Smooth muscle cell of the brain vasculature (primary cell): ENCODE measurements at regions not wholly inside any gene's neighbourhood (a gene's known extent, or its start where the extent isn't known, plus 50 kb on each side); places are given as distances from the start of the nearest gene placed in this dataset.

ENCODE experiments used
- DNase-seq: peaks from one replicate; pipeline ENCODE4 v3.0.0-alpha.2; 2012; ENCODE audit warnings: low read depth, low spot score

DNA sequence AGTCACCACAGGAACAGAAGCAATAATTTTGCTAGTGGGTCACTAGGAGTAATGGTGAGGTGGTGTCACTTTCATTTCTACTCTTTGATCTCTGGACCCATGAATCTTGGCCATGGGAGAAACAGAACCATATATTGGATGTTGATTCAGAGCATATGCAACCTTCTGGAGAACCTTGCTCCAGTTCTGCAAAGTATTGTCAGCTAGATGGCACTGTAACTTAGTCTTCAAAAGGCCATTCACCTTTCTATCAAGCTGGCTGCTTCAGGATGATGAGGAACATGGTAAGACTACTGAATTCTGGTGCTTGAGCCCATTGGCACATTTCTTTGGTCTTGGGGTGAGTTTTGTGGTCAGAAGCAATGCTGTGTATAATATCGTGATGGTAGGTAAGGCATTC lies 129.1 kb upstream of the FBN2 start:
- no peak for DNase-seq

DNA sequence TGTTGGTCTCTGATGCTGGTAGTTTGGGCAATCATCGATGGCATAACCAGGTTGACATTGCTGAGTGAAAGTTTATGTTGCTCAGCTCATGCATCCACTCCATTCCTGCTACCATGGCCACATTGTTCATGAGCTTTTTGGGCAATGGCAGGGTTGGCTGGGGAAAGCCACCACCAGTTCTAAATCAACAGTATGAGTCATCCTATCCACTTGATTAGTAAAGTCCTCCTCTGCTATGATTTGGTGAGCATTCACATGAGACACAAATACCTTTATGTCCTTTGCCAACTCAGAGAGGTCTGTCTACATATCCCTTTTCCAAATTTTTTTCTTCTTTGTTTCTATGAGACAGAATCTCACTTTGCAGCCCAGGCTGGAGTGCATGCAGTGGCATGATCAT lies 129.7 kb upstream of the FBN2 start:
- DNase-seq, result no peak

DNA sequence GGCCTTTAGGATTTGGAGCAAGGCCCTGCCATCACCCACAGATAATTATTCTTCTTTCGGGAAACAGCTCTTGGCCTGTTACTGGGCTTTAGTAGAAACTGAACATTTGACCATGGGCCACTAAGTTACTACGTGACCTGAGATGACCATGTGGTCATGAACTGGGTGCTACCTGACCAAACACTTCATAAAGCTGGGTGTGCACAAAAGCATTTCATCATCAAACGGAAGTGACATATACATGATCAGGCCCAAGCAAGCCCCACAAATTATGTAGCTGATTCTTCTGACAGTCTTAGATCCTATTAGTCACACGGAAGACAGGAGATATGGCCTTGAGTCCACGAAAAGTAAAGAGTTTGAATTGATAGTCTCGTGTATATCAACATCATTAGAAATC lies 130.9 kb upstream of the FBN2 start:
- DNase-seq, result no peak

DNA sequence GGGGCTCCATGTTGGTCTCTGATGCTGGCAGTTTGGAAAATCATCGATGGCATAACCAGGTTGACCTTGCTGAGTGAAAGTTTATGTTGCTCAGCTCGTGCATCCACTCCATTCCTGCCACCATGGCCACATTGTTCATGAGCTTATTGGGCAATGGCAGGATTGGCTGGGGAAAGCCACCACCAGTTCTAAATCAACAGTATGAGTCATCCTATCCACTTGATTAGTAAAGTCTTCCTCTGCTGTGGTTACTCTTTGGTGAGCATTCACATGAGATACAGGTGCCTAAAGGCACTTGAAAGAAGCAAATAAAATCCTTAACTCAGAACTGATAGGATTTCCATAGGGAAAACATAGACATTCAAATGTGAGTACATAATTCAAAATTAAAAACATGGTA lies 131.8 kb upstream of the FBN2 start:
- DNase-seq, result no peak

DNA sequence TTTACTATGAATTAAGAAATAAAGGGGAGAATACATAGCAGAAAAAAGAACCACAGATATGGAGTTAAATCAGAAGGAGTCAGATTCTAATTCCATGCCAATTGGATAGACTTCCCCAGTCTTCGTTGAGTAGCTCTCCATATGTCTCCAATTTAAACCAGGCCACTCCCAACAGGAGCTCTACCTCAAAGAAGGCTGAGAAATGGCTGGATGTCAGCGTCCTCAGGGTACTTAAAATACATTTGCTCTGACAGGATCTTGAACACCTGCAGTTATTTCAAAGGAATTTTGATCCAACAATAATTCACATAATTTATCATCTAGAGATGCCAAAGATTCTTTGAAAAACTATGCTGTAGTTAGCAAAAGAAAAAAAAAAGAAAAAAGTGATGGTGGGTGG lies 133.9 kb upstream of the FBN2 start:
- no peak for DNase-seq

DNA sequence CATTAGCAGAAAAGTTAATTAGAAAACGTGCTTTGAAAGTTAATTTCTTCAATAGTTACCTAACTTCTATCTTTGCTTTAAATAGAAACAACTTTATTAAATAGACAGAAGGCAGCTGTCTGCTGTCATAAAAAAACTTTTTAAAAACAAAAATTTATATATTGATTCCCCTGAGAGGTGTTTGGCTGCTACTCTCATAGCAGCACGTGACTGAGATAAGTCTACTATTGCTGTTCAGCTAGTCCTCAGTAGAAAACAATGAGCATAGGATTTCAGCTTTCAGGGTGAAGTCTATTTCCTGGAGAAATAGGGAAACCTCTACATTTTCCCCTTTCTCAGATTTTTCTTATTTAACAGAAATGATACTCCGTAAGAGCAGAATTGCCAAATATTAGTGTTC lies 135.0 kb upstream of the FBN2 start:
- DNase-seq, result no peak

DNA sequence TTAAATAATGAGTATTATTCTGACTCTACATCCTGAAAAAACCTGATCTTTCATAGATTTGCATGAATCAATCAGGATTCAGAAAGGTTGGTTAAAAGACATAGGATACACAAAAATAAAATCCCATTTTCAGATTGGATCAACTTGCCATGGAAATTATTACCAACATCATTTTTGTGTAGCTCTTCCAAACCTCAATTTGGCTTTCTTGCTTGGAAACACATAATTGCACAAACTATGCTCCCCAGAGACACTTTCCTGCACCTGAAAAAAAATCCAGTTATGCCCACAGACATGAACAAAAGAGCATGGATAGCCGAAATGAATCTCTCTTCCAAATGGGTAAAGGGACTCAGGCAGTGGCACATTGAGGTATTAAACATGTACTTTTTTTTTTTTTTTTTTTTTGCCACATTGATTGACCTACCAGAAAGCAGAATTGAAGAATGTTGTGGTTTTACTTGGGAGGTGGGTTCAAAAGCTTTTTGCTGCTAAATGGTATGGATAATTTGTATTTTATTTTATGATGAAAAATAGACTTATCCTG lies 135.4 kb upstream of the FBN2 start:
- no peak for DNase-seq

DNA sequence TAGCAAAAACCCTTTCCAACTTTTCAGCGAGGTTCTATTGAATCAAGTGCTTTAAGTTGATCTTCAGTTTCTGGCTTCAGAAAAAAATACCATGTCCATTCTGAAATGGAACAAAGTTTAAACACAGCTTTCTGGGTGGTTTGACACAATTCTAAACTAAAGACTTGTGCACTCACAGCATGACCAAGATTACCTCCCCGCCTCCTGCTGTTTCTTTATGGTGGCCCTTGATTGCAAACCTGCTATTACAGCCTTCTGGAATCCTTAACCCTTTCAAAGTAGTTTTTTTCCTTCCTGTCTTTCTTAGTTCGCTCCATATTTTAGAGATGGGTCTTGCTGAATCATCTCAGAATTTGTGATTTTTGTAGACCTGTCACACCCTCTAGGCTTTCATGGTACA lies 135.9 kb upstream of the FBN2 start:
- DNase-seq, result no peak

DNA sequence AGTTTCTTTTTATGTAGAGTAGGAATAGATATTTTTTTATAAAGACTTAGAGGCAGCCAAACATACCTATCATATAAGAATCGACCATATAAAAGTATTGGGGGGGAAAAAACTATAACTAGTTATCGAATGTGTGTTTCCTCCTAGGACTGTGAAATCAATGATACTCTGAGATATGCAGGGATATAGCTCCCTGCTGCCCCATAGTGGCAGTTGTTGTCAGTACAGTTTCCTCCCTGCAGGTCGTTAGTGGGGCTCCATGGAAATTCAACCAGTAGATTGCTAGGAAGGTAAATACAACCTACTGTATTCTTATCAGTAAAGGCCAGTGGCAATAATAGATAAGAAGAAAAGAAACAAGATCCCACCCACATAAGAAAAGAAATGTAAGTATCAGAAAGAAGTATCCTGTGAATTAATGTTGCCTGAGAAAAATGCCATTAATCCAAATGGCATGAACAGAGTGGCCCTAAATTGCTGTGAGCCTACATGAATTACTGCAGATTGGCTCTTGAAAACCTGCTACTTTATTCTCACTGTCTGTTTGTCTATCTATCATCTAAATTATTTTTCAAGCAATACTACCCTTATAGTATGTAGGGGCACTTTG lies 136.9 kb upstream of the FBN2 start:
- peak; percentile 12 for DNase-seq

DNA sequence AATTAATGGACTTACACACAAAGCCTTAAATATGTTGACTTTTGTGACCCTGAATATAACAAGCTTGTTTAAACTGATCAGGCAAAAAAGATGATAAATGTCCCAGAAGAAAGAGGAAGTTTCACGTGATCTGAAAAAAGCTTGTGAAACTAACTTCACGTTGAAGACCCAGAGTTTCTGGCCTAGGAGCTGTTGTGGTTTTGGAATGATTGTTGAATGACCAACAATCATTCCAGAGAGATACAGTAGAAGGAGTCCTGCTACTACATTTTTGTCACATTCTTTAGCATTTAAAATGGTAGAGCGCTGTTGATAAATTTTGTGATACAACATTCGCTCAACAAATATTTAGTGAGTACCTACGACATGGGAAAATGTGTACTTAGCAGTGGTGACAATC lies 143.1 kb upstream of the FBN2 start:
- no peak for DNase-seq

DNA sequence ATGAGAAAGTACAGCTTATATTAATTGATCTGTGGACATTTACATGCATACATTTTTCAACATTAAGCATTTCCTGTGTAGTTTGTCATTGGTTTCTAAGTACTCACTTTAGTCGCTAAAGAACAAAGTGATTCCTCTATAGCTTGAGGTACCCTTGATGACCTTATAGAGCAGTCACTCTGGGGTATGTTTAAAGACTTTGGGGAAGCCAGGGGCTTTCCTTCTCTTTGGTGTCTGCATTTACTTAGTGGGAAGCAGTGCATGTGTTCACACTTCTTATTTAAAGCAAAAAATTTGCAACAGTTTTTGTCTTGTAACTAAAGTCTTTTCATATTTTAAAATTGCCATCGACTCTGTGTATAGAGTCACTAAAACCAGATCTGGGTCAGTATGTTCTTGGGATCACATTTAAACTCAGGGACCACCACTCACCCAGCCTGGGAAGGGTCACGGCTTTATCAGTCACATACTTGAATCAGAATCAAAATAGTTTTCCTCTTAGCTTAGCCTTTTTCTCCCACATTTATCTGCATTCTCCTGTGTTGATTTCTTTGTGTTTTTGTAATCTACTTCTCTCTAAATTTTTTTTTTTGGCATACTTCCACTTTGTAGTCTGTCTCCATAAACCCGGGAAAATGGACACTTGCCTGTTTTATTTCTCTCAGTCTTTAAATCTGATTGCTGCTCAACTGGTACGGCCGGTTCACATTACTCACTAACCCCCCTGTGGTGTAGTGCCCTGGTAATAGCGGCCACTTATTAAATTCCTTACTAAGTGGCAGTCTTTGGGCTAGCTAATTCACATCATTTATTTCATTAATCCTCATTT lies 143.9 kb upstream of the FBN2 start:
- peak; percentile 4 for DNase-seq

DNA sequence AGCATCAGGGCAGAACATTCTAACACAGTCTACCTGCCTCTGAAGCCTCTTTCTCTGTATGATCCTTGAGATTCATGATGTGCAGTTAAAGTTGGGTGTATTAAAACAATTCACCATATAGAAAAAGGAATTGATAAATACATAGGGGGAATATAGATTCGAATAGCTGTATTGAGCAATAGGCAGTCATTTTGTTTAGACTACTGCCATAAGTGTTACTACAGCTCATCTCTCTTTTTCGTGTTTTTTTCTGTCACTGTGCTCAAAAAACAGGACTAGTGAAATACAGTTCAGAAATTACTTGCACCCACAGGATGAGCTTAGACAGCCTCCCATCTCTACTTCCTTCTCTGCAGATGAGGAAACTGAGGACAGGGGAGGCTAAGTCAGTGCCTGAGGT lies 144.6 kb upstream of the FBN2 start:
- DNase-seq, result no peak

DNA sequence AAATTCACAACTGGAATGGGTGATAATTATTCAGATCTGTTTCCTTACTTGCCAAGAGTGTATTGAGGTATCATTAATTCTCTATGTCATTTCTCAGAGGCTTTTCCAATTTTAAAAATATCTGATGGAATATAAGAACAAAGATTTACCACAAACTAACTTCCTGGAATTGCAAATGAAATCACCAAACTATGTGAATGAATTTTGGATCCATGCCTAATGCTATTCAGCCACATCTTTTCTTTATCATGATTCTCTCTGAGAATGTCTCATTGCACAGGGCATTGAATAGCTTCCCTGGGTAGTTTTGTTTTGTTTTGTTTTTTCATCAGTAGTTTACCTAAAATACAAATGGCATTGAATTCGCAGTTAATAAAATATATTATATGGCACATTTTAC lies 146.9 kb upstream of the FBN2 start:
- DNase-seq, result no peak

DNA sequence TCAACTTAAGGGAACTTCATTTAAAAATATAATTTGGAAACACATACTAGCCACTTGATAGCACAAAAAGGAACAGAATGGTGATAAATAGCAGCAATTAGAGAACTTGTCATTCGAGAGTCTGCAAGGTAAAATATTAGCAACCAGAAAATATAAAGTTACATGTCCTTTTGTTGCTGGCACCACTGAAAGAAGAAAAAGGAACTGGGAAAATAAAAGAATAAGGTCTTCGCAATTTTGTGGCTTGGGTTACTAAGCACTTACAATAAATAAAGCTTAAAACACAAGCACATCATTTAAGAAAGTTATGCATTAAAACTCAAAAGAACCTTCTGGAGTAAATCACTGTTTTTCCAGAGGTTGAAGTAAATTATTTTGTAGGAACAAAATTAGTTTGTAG lies 149.9 kb upstream of the FBN2 start:
- DNase-seq, result no peak

DNA sequence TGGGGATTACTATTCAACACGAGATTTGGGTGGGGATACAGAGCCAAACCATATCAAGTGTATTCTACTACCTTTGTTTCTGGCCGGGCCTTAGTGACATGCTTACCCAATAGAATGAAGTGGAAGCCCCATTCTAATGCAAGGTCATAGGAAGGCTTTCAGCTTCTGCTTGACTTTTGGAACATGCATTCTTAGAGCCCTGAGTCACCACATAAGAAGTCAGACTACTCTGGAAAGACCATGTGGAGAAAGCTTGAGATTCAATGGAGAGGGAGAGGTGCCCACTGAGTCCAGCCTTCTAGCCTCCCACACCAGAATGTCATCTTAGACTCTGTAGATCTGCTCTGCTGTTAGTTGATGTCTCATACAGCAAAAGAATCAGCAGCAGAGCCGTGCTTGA lies 155.7 kb upstream of the FBN2 start:
- no peak for DNase-seq

DNA sequence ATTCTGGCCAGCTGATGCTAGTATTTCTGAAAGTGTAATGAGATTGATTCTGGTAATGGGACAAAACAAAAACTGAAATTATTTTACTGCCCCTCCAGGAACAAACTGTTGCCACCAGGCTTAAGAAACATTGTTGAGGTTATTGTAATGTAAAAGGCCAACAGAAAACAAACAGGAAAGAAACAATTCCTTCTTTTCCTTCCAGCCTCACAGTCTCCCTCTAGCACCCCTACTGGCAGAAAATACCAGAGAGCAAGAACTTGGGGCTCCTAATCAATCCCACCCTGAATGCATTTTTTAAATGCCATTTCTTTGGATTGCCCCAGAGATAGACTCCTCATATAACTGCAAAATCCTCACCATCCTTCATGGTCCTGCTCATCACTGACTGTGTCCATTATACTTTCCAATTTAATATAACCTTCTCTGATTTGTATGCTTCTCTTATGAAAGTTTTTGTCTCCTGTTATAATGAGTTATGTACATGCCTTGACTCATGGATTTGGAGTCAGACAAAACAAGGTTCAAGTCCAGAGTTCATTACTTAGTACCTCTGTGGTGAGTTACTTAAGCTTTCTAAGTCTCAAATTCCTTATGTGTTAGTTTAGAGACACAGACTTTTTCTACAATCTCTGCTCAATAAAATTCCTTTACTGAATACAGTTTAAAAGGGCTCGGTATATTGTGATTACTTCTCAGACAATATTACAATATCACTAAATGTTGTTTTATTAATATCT lies 157.9 kb upstream of the FBN2 start:
- DNase-seq, result no peak

DNA sequence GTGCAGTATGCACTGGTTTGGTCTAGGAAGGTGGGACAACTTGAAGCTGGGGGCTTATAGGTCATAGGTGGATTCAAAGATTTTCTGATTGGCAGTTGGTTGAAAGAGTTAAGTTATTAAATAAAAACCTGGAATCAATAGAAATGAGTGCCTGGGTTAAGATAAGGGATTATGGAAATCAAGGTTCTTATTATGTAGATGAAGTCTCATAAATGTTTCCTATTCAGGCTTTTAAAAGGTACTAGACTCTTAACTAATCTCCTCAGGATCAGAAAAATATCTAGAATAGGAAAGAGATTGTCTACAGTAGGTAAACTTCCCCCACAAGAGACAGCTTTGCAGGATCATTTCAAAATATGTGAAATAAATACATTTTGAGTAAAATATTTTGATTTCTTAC lies 163.3 kb upstream of the FBN2 start:
- DNase-seq, result no peak

DNA sequence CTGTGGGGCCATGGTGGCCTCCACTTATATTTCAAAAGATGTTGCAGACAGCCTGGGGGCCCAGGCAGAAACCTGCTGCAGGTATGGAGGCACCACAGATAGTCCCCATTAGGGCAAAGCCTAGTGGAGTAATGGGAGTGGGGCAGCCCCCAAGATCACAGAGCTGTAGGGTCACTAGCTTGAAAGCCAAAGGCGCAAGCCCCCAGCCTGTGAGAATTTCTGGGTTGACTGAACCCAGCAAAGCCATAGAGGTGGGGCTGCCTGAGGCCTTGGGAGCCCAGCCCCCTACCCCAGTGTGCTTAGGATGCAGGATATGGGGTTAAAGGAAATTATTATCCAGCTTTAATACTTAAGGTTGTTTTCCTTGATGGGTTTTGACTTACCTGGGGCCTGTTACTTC lies 165.3 kb upstream of the FBN2 start:
- no peak for DNase-seq

DNA sequence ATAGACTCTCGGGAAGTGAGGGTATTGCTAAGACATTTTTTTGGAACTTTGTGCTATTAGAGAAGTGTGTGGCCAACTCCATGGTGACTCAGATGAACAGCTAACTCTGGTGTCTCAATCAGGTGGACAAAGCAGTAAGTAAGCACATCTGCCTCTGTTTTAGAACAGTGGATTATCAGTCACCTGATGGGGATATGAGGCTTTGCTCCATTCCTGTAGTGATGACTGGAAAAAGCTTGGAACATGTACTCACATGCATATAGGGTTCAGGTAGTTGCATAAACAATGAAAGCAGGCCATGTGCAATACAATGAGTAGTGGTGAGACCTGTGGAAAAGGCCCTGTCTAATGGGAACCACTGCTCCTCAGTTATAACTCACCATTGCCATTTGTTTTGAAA lies 168.2 kb upstream of the FBN2 start:
- DNase-seq, result no peak

DNA sequence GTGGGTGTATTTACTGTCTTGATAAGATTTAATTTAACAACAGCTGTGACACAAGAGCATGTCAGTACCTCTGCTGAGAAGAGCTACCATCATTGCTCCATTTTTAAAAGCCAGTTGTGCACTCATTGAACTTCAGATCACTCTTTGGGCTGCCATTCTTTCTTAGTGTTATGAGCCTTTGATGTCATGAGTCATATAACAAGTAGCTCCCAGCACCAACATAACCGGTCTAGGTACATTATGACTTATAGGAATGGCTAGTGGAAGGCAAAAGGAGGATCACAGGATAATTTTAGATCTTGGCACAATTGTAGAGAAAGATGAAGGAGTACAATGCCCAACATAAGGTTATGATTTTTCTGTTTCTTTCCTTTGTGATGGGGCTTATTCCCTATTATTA lies 170.8 kb upstream of the FBN2 start:
- DNase-seq, result no peak

DNA sequence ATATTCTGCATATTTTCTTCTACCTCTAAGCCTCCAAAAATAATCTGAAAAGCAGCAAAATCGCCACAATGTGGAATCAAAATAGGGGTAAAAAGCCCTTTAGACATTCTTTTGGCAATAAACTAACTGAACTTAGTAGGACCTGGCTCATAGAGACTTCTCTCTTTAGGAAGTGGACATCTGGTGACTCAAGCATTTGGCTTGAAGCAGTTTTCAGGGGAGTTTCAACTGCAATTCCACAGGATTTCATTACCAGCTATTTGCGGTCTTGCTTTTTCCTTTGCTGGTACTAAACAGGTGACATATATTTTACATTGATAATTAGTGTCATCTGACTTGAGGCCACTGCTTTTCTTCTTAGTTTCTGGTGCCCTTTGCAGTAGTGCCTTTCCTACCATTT lies 173.2 kb upstream of the FBN2 start:
- no peak for DNase-seq

DNA sequence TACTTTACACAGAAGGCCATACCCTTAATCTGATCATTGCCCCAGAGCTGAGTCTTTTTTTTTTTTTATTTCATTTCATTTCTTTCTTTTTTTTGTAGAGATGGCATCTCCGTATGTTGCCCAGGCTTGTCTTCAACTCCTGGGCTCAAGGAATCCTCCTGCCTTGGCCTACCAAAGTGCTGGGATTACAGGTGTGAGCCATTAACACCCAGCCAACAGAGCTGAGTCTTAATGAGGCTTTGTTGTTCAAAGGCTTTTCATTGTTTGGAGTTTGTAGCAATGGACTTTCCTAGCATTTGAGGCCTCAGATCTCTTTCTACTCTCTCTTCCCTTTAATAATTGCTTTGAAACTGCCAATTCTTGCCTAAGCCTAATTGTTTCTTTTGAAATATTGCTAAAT lies 176.5 kb upstream of the FBN2 start:
- no peak for DNase-seq

DNA sequence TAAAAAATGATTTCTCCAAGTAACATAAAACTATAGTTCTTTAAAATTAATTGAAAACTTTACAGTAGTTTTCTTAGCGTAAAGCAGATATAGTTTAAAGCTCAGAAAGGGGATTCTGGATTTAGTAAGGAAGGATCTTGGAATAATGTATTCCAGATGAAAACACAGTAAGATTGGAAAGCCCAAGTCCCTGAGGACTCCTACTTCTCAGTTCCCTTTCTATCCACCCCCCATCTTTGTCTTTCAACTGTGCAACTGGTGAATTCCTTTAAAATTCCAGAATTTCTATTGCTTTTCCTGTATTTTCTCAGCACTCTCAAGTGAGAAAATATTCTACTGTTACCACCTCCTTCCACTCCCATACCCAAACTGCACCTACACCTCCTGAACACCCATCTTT lies 184.5 kb upstream of the FBN2 start:
- DNase-seq, result no peak
